ENCODE measurements at regions not wholly inside any gene's neighbourhood (a gene's known extent, or its start where the extent isn't known, plus 50 kb on each side); places are given as distances from the start of the nearest gene placed in this dataset.

- no peak for TF ChIP-seq RAD21 (IDR thresholded peaks at IDR 0.05 in 1 of 2, conservative IDR thresholded peaks at IDR 0.05 in 1 of 2; ENCODE audit: low read depth in 2 of 2, low read length in 2 of 2)
- no peak for TF ChIP-seq SIN3A (conservative IDR thresholded peaks at IDR 0.05 in 1 of 2, IDR thresholded peaks at IDR 0.05 in 1 of 2; ENCODE audit: low read depth in 1 of 2, low read length in 2 of 2)
- TF ChIP-seq PHF8 (conservative IDR thresholded peaks at IDR 0.05; ENCODE audit: low read depth, low read length): no peak
- no peak for TF ChIP-seq GABPA (IDR thresholded peaks at IDR 0.05; ENCODE audit: borderline replicate concordance, insufficient read depth, low read length)
- no peak for TF ChIP-seq TBP (IDR thresholded peaks at IDR 0.05; ENCODE audit: low read depth, low read length)
- no peak for TF ChIP-seq TAF7 (optimal IDR thresholded peaks at IDR 0.05; ENCODE audit: borderline replicate concordance, low read depth, low read length)
Measured at GRCh38 chr2:64910972-64911433, 78.2 kb upstream of the SLC1A4 start (continued).

Data from H1 (cell line).